BLaER1 (cell line): ENCODE measurements at regions not wholly inside any gene's neighbourhood (a gene's known extent, or its start where the extent isn't known, plus 50 kb on each side); places are given as distances from the start of the nearest gene placed in this dataset.
"Not testable (repeated sequence)": the region's sequence is repeated elsewhere in the genome, so short reads cannot be mapped to it uniquely, and the experiment has no call there.

ENCODE experiments used
- H3K27ac ChIP-seq: shearing (Covaris generic); formaldehyde crosslinking; 2 replicates; pipeline ENCODE4 v1.8.1; 2022
- H3K27me3 ChIP-seq: shearing (Covaris generic); formaldehyde crosslinking; 2 replicates; pipeline ENCODE4 v1.8.1; 2022
- H3K36me3 ChIP-seq: shearing (Covaris generic); formaldehyde crosslinking; 2 replicates; pipeline ENCODE4 v1.8.1; 2022
- H3K4me1 ChIP-seq: shearing (Covaris generic); formaldehyde crosslinking; 2 replicates; pipeline ENCODE4 v1.8.1; 2022
- H3K4me2 ChIP-seq: shearing (Covaris generic); formaldehyde crosslinking; 2 replicates; pipeline ENCODE4 v1.8.1; 2022
- H3K4me3 ChIP-seq: shearing (Covaris generic); formaldehyde crosslinking; 2 replicates; pipeline ENCODE4 v1.8.1; 2022
- H3K9ac ChIP-seq: shearing (Covaris generic); formaldehyde crosslinking; 2 replicates; pipeline ENCODE4 v1.8.1; 2022
- H3K9me3 ChIP-seq: shearing (Covaris generic); formaldehyde crosslinking; 2 replicates; pipeline ENCODE4 v1.8.1; 2022
- H4K20me1 ChIP-seq: shearing (Covaris generic); formaldehyde crosslinking; 2 replicates; pipeline ENCODE4 v1.8.1; 2022
- Cebpa-rat ChIP-seq: shearing (Covaris generic); IDR thresholded peaks from 2 replicates; pipeline ENCODE4 v1.8.1; 2022

DNA sequence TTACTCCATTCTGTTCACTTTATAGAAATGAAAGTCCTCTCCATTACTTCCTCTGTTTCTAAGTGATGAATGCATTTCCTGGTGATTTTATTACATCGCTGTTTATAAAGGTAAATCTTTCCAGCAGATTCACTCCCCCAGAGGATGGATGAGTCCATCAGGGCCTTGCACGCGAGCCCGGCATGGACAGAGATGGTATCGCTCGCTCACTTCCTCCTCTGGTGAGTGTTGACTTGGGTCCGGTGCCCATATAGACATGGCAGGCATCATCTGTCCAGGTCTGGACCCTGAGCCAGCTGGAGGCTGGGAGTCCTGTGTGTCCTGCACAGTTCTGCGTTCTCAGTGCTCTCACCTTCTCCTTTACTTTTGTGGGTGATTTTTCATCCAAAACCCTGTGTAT is 733.6 kb upstream of the SALL3 start:
- Histone ChIP-seq H3K4me3 (no peak overlapping the region), H3K9ac (no peak overlapping the region), H3K4me1 (peaks cover 11% of the 10 kb centered on the region), H3K4me2 (no peak overlapping the region), H3K27me3 (no peaks in the 10 kb centered on the region), H4K20me1 (no peaks in the 10 kb centered on the region), H3K36me3 (no peaks in the 10 kb centered on the region), H3K9me3 (no peaks in the 10 kb centered on the region), H3K27ac (no peak overlapping the region)
- no peak for TF ChIP-seq Cebpa-rat

GRCh38 chr18:78246588-78246987 is 733.0 kb upstream of the SALL3 start:
- Histone ChIP-seq H3K4me2 (no peak overlapping the region), H3K27ac (no peak overlapping the region), H3K9ac (no peak overlapping the region), H3K27me3 (no peaks in the 10 kb centered on the region), H3K9me3 (no peaks in the 10 kb centered on the region), H3K36me3 (no peaks in the 10 kb centered on the region), H3K4me1 (peaks cover 11% of the 10 kb centered on the region), H3K4me3 (no peak overlapping the region), H4K20me1 (no peaks in the 10 kb centered on the region)
- TF ChIP-seq Cebpa-rat, result no peak

DNA sequence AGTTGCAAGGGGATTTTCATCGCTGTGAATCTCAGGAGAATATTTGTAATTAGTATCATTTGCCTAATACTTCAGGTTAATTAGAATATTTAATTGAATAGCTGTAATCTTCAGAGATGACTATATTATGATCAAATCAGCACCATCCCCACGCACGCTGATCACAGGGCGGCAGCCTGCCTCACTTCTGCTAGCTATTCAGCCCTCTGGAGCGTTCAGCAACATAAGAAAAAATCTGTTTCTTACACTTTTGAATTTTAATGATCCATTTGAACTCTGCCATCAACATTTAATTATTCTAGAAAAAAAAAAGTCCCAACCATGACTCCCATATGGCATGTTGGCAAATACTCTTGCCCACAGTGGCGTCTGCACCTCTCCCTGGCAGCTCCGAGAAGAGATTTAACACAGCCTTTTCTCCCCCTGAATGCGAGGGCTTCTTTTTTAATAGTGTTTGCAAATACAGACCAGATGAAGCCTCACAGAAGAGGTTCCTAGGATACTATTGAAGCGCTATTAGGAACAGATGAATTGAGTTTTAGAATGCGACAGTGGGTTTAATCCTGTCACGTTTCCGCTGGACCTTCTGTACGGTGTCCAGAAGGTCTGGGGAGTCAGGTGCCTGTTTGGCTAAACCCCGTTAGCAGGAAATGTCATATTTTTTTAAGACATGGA is 731.9 kb upstream of the SALL3 start:
- Histone ChIP-seq H3K36me3 (no peaks in the 10 kb centered on the region), H3K27me3 (no peaks in the 10 kb centered on the region), H3K9me3 (no peaks in the 10 kb centered on the region), H4K20me1 (no peaks in the 10 kb centered on the region), H3K9ac (no peak overlapping the region), H3K4me3 (no peak overlapping the region), H3K27ac (no peak overlapping the region), H3K4me2 (no peak overlapping the region), H3K4me1 (peaks cover 11% of the 10 kb centered on the region)
- TF ChIP-seq Cebpa-rat, result no peak

GRCh38 chr18:78255013-78255412 is 724.6 kb upstream of the SALL3 start:
- Histone ChIP-seq H4K20me1 (no peaks in the 10 kb centered on the region), H3K9ac (no peak overlapping the region), H3K4me2 (no peak overlapping the region), H3K9me3 (peaks cover 7% of the 10 kb centered on the region; the same call in 1 of the 2 replicates), H3K27me3 (no peaks in the 10 kb centered on the region), H3K4me3 (no peak overlapping the region), H3K4me1 (no peaks in the 10 kb centered on the region), H3K27ac (no peak overlapping the region), H3K36me3 (no peaks in the 10 kb centered on the region)
- TF ChIP-seq Cebpa-rat, result no peak

- no peak overlapping the region for H3K4me2 ChIP-seq
These were observed 711.2 kb upstream of the SALL3 start for GRCh38 chr18:78268226-78268988.

GRCh38 chr18:78271790-78272189 is 707.8 kb upstream of the SALL3 start:
- H3K27ac ChIP-seq, result no peak overlapping the region
- H3K4me2 ChIP-seq, result no peak overlapping the region
- no peaks in the 10 kb centered on the region for H3K4me1 ChIP-seq
- TF ChIP-seq Cebpa-rat, result no peak
- H3K9me3 ChIP-seq, result peaks cover 16% of the 10 kb centered on the region
- H3K36me3 ChIP-seq, result no peaks in the 10 kb centered on the region
- no peak overlapping the region for H3K4me3 ChIP-seq
- no peaks in the 10 kb centered on the region for H4K20me1 ChIP-seq
- H3K27me3 ChIP-seq, result no peaks in the 10 kb centered on the region
- H3K9ac ChIP-seq, result no peak overlapping the region

More at GRCh38 chr18:78268226-78268988, 711.2 kb upstream of the SALL3 start:
- H3K9ac ChIP-seq, result no peak overlapping the region
- no peak overlapping the region for H3K27ac ChIP-seq
- TF ChIP-seq Cebpa-rat, result no peak
- H3K27me3 ChIP-seq, result no peaks in the 10 kb centered on the region
- H3K9me3 ChIP-seq, result peaks cover 4% of the 10 kb centered on the region
- no peak overlapping the region for H3K4me3 ChIP-seq
- no peaks in the 10 kb centered on the region for H3K36me3 ChIP-seq
- H3K4me1 ChIP-seq, result no peaks in the 10 kb centered on the region
- H4K20me1 ChIP-seq, result no peaks in the 10 kb centered on the region

DNA sequence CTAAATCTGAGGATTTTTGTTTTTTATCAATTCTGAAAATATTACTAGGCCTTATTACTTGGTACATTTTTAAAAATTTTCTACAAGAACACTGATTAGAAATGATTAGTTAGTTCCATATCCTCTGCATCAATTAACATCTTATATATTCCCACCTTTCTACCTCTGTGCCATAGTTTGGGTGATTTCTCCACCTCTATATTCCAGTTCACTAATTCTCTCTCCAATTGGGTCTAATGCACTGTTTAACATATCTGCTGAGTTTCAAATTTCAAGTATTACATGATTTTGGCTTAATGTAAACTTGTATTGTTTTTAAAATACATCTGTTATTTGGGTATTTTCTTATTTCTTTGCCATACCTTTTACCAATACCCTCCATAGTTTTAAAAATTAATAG is 705.7 kb upstream of the SALL3 start:
- no peak for TF ChIP-seq Cebpa-rat
- Histone ChIP-seq H3K27me3 (no peaks in the 10 kb centered on the region), H3K27ac (no peak overlapping the region), H3K9me3 (peaks cover 16% of the 10 kb centered on the region), H3K4me2 (no peak overlapping the region), H3K9ac (no peak overlapping the region), H3K4me1 (no peaks in the 10 kb centered on the region), H4K20me1 (no peaks in the 10 kb centered on the region), H3K4me3 (no peak overlapping the region), H3K36me3 (no peaks in the 10 kb centered on the region)

GRCh38 chr18:78283425-78283824 is 696.2 kb upstream of the SALL3 start:
- H3K36me3 ChIP-seq, H3K9me3 ChIP-seq, H3K4me1 ChIP-seq, H3K4me3 ChIP-seq, H3K9ac ChIP-seq, H4K20me1 ChIP-seq, H3K27ac ChIP-seq, H3K4me2 ChIP-seq, H3K27me3 ChIP-seq: not testable (repeated sequence)
- peak; percentile 98 for TF ChIP-seq Cebpa-rat

- Histone ChIP-seq H3K27me3 (peaks cover 13% of the 10 kb centered on the region; the same call in 1 of the 2 replicates), H3K9me3 (no peaks in the 10 kb centered on the region), H3K4me2 (no peak overlapping the region), H3K4me3 (no peak overlapping the region), H4K20me1 (no peaks in the 10 kb centered on the region), H3K9ac (no peak overlapping the region), H3K27ac (no peak overlapping the region), H3K36me3 (no peaks in the 10 kb centered on the region), H3K4me1 (no peaks in the 10 kb centered on the region)
- no peak for TF ChIP-seq Cebpa-rat
These were observed 686.8 kb upstream of the SALL3 start for GRCh38 chr18:78292618-78293380.

DNA sequence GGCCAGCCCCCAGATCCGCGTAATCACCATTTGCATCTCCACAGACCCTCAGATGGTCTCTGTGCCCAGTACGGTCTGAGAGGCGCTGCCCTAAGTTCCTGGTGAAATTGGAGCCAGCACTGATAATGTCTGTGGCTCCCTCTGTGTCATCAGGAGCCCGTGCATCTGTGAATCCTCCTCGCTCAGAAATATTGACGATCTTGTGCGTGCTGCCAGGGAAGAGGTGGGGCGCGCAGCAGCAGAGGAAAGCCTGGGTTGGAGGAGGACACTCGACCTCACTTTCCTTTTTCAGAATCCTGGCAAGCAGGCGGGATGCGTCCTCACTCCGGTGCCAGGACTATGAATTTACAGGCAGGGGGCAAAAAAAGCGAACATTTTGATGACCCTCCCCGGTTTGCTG is 686.1 kb upstream of the SALL3 start:
- Histone ChIP-seq H3K4me2 (no peak overlapping the region), H3K27ac (no peak overlapping the region), H3K4me1 (no peaks in the 10 kb centered on the region), H3K9ac (no peak overlapping the region), H3K27me3 (peaks cover 13% of the 10 kb centered on the region; the same call in 1 of the 2 replicates), H3K36me3 (no peaks in the 10 kb centered on the region), H3K9me3 (no peaks in the 10 kb centered on the region), H4K20me1 (no peaks in the 10 kb centered on the region), H3K4me3 (no peak overlapping the region)
- TF ChIP-seq Cebpa-rat, result no peak
